Activated CD8-positive, alpha-beta memory T cell treated with anti-CD3 and anti-CD28 coated beads for 36 hours (primary cell): ENCODE measurements at regions not wholly inside any gene's neighbourhood (a gene's known extent, or its start where the extent isn't known, plus 50 kb on each side); places are given as distances from the start of the nearest gene placed in this dataset.
"Not testable (repeated sequence)": the region's sequence is repeated elsewhere in the genome, so short reads cannot be mapped to it uniquely, and the experiment has no call there.

Experiments
- CTCF ChIA-PET: fragments of 350-600 bp; sonication (Branson Sonifier 250); formaldehyde crosslinking; loops from one replicate; lab custom pipeline; 2021; ENCODE audit warnings: antibody characterized with exemption; lab: Charles Lee
- POLR2A ChIA-PET: fragments of 350-600 bp; sonication (Branson Sonifier 250); formaldehyde crosslinking; loops from one replicate; lab custom pipeline; 2021; ENCODE audit warnings: antibody characterized with exemption; lab: Charles Lee

- POLR2A ChIA-PET: no interaction called here
- CTCF ChIA-PET: no interaction called here
These were observed 375.9 kb upstream of the NDST4 start for GRCh38 chr4:115489279-115489678.

DNA sequence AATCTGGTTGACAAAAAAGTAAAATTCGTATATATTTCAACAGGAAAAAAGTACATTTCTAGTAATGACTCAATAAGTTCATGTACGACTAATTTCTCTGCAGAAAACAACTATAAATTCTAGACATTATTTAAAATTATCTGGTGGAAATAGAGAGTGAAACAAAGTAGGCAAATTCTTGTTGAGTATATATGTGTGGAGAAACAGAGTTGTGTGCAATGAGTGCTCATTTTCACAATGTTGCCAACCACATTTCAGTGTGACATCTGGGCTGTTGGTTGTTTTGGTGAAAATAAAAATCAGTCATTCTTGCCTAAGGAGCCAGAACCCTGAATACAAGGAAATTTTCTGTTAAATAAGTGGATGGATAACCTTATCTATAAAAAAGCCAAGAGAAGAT, 372.0 kb upstream of the NDST4 start:
- CTCF ChIA-PET: no interaction called here

GRCh38 chr4:115484479-115484878, 371.1 kb upstream of the NDST4 start:
- ChIA-PET POLR2A (no interaction called here), CTCF (no interaction called here)

More for the DNA sequence above, 372.0 kb upstream of the NDST4 start:
- POLR2A ChIA-PET: no interaction called here

- POLR2A ChIA-PET: no interaction called here
- CTCF ChIA-PET: no interaction called here
These were observed 357.3 kb upstream of the NDST4 start for GRCh38 chr4:115470763-115471162.

- CTCF ChIA-PET, POLR2A ChIA-PET: not testable (repeated sequence)
These were observed 345.9 kb upstream of the NDST4 start for GRCh38 chr4:115459301-115459700.

- ChIA-PET POLR2A (no interaction called here), CTCF (no interaction called here)
These were observed 342.8 kb upstream of the NDST4 start for GRCh38 chr4:115456231-115456630.

GRCh38 chr4:115454228-115454627, 340.8 kb upstream of the NDST4 start:
- ChIA-PET CTCF (no interaction called here), POLR2A (no interaction called here)

- POLR2A ChIA-PET: no interaction called here
- CTCF ChIA-PET: no interaction called here
These were observed 340.0 kb upstream of the NDST4 start for GRCh38 chr4:115453416-115453815.

DNA sequence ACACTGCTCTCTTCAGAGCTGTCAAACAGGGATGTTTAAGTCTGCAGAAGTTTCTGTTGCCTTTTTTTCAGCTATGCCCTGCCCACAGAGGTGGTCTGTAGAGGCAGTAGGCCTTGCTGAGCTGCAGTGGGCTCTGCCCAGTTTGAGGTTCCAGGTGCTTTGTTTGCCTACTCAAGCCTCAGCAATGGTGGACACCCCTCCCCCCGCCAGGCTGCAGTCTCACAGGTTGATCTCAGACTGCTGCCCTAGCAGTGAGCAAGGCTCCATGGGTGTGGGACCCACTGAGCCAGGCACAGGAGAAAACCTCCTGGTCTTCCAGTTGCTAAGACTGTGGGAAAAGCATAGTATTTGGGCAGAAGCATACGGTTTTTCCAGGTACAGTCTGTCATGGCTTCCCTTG, 338.8 kb upstream of the NDST4 start:
- CTCF ChIA-PET, POLR2A ChIA-PET: not testable (repeated sequence)

DNA sequence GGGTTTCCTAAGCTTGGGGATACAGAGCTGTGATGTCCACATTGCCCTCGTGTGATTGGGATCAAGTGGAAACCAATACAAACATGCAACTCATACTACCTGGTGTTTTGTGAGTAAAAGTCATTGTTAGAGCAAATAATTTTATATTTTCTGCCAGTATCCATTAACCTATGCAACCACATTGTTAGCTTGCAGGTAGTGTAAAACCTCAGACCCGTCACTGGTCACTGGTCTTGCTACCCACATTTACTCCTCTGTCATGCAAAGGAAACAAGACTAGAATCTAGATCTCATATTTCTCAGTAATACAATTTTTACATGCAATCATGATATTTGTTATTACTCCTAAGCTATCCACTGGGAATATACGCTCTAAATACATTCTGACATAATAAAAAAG, 324.3 kb upstream of the NDST4 start:
- CTCF ChIA-PET: no interaction called here
- POLR2A ChIA-PET: no interaction called here

- ChIA-PET CTCF (no interaction called here), POLR2A (no interaction called here)
These were observed 320.1 kb upstream of the NDST4 start for GRCh38 chr4:115433491-115433890.

DNA sequence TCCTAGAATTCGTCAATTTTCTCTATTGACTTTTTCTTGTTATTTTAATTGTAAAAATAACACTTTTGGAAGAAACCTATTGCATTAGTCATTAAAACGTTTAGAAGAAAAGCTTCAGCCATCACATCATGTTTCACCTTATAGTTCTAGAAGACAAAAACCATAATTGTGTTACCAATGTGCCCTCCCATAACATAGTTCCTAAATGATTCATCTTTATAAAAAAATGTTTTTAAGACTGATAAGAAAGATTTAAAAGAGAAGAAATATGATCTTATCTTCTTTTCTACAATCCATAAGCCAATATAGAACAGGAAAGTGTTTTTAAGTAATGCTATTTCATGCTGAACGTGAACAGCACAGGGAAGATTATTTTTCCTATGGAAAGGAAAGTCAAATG, 316.6 kb upstream of the NDST4 start:
- CTCF ChIA-PET: no interaction called here
- POLR2A ChIA-PET: no interaction called here

- POLR2A ChIA-PET: no interaction called here
- CTCF ChIA-PET: no interaction called here
These were observed 315.0 kb upstream of the NDST4 start for GRCh38 chr4:115428455-115428854.

GRCh38 chr4:115424852-115425251, 311.4 kb upstream of the NDST4 start:
- ChIA-PET CTCF (no interaction called here), POLR2A (no interaction called here)

- ChIA-PET CTCF (no interaction called here), POLR2A (no interaction called here)
These were observed 305.4 kb upstream of the NDST4 start for GRCh38 chr4:115418635-115419396.

GRCh38 chr4:115396034-115396433, 282.6 kb upstream of the NDST4 start:
- CTCF ChIA-PET: no interaction called here
- POLR2A ChIA-PET: no interaction called here

DNA sequence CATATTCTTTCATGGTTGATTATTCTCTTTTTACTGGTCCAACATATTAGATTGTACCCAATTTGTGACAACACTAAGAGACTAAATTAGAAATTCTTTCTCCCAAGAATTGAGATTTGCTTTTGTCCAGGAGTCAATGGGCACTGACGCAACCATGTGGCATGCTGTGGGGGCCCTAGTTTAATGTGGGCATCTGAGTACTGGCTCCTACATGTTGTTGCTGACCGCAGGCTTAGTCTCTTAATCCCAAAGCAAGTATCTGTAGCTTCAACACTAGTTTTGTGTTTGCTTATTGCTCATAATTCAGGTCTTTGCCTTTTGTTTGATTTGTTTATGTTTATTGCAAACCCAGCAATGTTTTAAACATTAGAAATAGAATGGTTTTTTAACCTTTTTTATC, 263.4 kb upstream of the NDST4 start:
- CTCF ChIA-PET: no interaction called here
- POLR2A ChIA-PET: no interaction called here

GRCh38 chr4:115374621-115375020, 261.2 kb upstream of the NDST4 start:
- ChIA-PET POLR2A (no interaction called here), CTCF (no interaction called here)

GRCh38 chr4:115370490-115370889, 257.1 kb upstream of the NDST4 start:
- CTCF ChIA-PET: no interaction called here

DNA sequence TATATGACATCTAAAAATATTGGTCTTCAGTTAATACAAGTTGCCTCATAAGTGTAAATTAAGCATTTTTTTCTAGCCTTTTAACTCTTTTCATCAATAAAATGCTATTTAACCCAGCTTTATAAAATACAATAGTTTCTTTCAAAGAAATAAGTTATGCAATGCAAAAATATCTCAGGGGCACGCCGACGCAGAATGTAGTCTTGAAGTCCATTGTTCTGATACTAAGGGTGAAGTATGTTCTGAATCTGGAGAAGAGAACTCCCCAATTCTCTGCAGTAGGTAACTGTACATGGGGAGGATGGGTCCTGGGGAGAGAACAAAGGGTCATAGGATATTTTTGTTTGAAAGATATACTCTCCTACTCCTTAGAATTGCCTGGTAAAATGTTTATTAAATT, 256.6 kb upstream of the NDST4 start:
- ChIA-PET POLR2A (no interaction called here), CTCF (no interaction called here)

More at GRCh38 chr4:115370490-115370889, 257.1 kb upstream of the NDST4 start:
- POLR2A ChIA-PET: no interaction called here

- CTCF ChIA-PET: no interaction called here
- POLR2A ChIA-PET: no interaction called here
These were observed 253.0 kb upstream of the NDST4 start for GRCh38 chr4:115366390-115366789.

GRCh38 chr4:115365185-115365584, 251.8 kb upstream of the NDST4 start:
- POLR2A ChIA-PET: no interaction called here
- CTCF ChIA-PET: no interaction called here
